Fibroblast of skin of left quadriceps (primary cell): ENCODE measurements at regions not wholly inside any gene's neighbourhood (a gene's known extent, or its start where the extent isn't known, plus 50 kb on each side); places are given as distances from the start of the nearest gene placed in this dataset.

Experiments used
- DNase-seq, 2 experiments: peaks; one replicate each; pipeline ENCODE4 v3.0.0-alpha.2; 2013; ENCODE audit warnings: low read depth in 2 of 2

DNA sequence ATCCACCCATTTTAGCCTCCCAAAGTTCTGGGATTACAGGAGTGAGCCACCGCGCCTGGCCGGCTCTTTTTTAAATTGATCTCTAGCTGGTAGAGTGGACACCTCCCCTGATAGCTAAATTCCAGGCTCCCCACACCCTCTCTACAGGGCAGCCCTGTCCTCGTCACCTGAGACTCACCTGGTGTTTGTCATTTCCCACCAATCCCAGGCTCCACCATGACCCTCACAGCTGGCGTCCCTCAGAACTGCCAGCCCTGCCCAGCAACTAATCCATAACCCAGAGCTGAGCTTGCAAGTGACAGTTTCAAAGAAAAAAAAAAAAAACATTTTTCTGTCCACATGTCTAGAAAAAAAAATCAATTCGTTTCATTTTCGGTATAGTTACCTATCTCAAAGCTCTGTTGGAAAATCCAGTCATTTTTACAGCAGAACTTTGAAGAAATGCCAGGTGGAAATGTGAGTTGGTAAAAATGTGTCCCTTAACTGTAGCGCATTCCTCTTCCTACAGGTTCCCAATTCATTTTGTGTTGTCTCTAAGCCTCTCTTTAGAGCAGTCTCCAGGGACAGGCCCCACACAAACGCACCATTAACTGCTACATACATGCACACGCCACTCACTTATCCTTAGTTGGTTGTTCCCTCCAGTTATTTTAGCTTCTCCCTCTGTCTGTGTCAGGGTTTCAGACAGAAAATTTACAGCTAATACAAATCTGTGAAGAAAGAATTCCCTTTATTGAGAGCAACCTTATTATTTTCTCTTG lies 294.7 kb downstream of the FBXO15 start:
- no peak for DNase-seq

DNA sequence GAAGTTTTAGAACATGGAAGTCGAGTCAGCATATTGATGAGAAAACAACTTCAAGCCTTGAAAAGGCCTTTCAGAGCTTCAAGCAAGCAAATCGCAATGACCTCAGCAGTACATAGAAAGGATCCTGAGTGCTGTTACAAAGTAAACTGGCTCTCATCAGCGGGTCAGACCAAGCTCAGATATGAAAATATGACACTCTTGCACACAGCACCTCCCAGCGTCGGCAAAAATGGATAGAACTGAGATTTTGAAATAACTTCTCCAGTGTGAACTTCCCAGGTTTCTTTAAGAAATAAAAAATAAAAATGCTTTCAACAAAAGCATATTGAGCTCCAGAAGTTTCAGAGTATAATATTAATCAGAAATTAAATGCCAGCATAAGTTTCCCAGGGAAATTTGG lies 296.9 kb downstream of the FBXO15 start:
- DNase-seq: no peak

DNA sequence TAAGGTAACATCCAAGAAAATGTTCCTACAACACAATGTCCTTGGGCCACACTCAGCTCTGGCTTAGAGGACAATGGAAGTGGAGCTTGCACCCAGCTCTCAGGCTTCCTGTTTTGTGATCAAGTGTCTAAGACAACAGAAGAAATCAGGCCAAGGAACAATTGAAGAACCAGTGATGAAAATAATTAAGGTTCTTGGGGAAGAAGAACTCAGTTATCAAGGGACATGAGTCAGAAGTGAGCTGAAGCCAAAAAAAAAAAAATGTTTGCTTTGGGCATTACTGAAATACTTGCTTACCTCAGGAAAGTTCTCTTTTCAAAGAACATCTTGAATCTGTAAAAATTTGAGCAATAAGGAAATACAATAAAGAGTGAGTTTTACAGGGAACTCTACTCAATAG lies 299.0 kb downstream of the FBXO15 start:
- peak; percentile 81 to 84 for DNase-seq

DNA sequence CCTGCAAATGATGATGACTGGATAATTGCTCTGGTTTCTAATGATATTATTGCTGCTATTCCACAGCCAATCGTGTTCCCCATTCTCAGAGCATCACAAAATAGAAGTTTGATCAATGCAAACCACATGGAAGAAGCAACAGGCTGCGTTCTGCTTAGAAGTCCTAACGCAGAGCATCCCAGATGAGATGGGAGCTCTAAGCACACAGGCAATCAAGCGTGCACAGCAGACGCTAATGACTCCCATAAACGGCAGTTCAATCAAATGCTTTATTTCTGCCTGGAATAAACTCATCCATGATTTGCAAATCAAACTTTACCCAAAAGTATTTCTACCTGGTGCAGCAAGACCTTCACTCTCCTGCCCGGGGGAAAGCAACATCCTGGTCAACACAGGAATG lies 304.2 kb downstream of the FBXO15 start:
- no peak for DNase-seq

DNA sequence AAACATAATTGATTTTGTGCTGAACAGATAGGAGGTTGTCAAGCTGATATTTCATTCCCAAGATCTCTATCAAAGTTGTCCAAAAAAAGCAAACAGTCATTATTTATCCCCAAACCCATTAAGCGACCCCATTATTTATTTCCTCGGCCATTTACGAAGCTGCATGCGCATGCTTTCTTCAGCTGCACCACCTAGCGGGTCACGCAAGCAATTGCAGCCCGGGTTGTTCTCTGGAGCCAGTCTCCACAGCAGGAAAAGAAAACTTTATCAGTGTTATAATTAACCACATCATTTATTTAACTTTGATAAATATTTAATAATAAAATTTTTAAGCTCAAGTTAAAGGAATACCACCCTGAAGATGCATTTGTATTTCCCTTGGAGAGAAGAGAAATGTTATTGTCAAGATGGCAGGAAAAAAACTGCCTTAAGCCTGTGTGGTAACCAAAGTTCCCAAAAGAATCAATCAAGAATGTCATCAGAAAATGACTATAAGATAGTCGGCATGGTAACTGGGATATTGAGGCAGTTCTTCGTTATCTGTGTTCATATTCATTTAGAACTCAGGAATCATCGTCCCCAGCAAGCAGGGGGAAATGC lies 304.7 kb downstream of the FBXO15 start:
- DNase-seq: no peak

DNA sequence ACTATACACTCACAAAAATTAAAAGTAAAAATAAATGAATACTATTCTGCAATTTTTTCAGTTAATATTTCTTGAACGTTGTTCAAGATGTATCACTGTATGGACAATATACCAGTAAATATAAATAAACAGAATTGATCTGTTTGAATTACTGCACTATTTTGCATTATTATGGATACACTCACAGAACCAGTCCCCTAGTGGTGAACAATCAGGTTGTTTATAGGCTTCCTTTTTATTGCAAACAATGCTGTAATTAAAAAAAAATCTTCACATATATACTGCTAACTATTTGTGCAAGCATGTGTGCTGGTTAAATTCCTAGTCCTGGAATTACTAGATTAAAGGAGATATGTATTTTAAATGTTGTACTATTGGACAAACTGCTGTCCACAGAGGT lies 306.0 kb downstream of the FBXO15 start:
- no peak for DNase-seq

DNA sequence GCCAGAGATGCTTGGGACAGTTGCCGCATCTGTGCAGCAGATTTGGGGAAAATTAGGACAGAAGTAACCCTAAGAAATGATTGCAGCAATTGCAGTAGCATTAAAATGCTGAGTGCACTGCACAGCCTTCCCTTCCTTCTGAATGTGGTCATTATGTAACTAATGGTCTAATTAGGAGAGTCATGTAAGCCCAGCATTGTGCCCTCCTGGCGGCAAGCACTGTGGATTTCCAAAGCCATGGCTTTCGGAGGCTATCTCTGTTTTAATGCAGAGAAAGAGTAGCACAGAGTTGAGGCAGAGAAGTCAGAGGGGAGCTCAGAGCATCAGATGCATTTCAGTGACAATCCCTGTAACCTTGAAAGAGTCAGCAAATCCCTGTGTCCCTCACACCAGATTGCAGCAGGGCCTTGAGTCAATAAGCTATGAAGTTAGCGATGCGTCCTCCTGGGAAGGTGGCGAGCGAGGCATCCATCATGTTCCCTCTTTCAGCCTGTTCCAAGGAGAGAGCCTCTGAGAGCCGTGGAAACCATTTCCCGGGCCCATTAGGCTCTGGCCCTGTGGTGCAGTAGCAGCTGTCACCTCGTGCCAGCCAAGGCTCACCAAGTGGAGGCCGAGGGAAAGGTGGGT lies 307.2 kb downstream of the FBXO15 start:
- DNase-seq: no peak

DNA sequence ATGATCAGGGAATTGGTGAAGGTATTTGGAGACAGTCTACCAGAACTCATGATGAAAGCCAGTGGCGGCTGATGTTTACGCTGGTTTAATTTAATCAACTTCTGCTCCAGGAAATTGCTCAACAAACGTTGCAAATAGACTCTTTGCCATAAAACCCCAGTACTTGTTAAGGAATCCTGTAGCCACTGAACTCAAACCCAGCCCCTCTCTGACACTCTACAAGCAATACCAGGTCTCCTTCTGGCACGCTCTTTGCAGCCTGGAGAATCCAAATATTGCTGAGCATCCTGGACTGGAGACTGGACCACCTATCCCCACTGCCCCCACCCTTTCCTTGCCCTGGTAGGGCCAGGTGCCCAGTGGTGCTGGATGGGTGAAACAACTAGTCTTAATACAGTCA lies 308.2 kb downstream of the FBXO15 start:
- DNase-seq: no peak

DNA sequence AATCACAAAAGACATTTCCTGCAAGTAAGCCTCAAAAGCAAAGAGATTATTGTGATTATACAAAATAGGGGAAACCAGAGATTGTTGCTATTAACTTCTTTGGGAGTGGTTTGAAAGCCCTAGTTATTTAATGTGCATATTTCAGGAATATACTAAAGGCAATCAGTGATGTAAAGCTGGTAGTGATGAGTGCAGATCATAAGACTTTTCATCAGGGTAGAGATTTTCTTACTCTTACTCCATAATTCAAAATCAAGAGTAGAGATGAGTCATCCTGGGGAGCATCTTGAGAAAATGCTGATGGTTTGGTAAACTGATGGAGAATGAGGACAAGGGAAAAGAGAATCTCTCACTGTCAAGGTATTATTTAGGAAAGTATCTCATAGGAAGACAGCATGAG lies 309.5 kb downstream of the FBXO15 start:
- DNase-seq: no peak

DNA sequence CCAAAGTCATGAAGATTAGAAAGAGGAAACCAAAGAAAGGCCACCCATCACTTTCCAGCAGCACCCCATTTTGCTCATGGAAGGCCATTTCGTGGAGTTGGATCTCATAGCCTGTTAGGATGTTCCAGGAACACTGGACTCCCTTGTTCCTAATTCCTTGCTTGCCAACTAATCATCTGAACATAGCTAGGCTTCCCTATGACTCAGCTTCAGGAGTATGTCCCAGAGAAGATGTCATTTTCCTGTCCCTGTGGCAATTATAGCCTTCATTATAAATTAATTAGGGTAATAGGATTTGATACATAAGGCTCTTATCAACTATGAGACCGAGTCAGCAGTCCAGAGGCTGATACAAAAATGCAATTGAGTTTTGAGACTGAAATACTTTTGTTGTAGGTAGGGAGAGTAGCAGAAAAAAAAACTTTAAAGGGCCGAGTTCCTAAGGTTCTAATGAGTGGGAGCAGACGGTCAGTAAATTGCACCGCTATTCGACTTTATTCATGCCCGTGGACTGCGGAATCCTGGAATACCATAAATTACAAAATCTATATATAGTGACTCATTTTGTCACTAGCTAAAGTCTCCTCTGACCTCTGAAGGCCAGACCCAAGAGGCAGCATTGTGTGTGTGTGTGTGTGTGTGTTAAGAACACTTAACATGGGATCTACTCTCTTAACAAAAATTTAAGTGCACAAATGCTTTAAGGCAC lies 311.8 kb downstream of the FBXO15 start:
- no peak for DNase-seq

DNA sequence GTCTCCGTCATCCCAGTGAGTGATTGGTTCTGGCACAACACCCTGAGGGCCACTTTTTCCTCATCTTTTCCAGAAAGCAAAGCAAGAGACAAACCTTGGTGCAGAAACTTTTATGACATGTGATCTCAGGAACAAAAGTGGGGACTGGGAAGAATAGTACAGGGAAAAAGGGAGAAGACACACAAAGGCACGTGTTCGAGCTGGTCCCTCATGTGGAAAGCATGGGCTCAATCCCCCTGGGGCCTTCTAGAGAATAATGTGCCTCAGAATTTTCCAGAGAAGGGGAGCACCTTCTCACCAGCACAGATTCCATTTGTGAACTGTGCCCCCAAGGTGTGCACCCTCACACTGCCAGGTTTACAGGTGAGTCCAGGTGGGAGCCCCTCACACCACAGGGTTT lies 312.6 kb downstream of the FBXO15 start:
- no peak for DNase-seq

DNA sequence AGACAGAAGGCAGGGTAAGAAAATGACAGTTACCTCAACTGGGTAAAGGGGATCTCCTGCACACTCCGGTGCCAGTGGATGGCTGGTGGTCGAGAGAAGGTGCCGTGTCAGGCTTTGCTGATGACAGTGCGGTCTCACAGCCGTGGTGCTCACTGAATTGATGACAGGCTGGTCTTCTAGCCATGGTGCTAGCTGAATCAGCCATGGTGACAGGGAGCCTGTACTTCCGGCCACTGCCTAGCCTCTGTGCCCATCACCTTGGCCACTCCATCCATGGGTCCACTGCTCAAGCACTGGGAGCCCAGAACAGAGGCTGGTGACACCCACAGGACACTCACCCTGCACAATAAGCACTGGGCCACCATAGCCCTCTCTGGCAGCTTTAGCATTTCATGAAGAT lies 315.9 kb downstream of the FBXO15 start:
- DNase-seq: no peak

DNA sequence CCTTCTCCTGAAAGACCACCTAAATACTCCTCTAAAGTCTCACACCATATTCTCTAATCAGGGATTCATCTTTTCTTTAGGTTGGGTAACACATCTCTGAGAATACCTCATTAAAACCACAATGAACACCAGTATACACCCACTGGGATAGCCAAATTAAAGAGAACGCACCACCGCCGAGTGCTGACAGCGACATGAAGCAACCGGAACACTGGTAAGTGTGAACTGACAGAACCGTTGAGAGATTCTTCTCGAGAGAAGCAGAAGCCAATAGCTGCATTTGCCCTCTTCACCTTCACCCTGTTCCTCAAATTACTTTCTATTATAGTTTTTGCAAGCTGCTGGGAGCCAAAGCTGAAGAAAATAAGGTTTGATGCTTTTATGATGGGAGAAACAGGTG lies 318.5 kb downstream of the FBXO15 start:
- DNase-seq: no peak

DNA sequence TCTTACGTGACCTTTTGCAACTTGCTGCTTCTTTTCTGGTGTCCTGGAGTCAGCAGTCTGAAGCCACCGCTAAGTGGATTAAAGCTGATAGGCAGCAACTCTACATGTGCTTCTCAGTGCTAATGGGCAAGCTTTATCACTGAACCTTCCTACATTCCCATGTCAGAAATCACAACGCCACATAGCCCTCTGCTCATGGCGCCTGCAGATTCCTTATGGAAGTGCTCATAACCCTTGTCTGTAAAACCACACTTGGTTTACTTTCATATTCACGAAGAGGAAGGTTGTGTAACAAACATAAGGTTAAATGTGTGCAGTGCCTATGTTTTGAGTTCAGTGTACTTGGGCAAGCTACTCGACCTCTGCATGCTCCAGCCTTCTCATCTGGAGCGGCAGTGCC lies 319.8 kb downstream of the FBXO15 start:
- DNase-seq: no peak

DNA sequence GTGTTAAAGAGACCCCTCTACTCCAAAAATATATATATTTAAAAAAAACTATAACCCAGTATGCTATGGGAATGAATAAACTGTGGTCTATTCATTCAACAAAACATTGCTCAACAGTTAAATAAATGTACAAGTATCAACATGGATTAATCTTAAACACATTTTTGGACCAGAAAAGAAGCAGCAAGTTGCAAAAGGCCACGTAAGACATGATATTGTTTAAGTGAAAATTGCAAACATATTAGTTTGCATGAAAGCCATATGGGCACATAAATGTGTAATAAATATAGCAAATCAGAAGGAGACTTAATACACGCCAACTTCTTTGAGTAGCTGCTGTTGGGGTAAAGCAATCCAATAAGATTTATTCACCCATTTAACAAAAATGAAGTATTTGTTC lies 321.5 kb downstream of the FBXO15 start:
- peak; percentile 66 to 69 for DNase-seq

DNA sequence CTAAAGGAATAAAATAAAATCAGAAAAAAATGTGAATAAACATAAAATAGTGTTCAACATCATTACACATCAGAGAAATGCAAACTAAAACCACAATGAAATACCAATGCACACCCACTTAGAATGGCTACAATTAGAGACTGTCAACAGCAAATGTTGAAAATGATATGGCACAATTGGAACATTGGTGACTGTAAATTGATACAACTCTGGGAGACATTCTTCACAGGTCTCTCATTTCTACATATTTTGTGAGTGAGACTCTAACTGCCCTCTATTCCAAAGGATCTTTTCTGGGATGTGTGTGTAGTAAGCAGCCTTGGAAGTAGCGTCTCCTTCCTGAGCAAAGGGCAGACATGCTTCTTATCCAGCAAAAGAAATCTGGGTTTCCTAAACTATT lies 323.0 kb downstream of the FBXO15 start:
- DNase-seq: peak; percentile 54 to 56

DNA sequence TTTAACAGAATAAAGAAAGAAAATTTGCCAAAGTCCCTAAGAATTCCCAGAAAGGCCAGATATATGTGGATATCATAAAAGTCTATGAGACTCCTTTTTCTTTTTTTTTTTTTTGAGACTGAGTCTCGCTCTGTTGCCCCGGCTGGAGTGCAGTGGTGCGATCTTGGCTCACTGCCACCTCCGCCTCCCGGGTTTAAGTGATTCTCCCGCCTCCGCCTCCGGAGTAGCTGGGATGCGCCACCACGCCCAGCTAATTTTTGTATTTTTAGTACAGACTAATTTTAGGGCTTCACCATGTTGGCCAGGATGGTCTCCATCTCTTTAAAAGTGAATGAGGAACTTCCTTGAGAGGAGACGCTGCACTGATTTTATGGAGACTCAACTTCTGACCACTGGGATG lies 335.2 kb downstream of the FBXO15 start:
- DNase-seq: no peak

DNA sequence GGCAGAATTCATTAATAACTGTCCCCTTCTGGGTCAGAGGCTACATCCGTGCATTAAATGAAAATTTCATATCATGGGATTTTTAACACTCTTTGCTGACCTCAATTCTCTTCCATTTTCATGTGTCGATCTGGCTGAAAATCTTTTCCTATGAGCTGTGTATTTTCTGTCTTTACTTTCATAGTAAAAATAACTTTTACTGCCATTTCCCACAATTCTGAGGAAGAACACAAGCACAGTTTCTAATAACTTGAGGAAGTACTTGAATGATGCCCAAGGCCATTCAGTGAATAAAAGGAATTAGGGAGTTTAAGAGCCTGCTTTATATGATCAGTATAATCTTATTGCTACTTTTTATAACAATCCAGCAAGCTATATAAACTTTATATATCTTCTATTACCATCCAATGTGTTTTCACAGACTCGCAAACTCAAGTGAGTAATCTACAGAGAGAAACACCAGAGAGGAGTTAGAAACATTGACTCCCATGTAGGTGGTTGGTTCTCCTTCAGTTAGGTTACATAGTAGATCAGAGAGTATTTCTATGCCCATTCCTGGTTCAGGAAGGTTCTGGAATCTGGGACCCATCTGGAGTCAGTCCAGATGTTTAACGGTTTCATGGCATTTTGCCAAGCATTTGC lies 340.0 kb downstream of the FBXO15 start:
- no peak for DNase-seq

DNA sequence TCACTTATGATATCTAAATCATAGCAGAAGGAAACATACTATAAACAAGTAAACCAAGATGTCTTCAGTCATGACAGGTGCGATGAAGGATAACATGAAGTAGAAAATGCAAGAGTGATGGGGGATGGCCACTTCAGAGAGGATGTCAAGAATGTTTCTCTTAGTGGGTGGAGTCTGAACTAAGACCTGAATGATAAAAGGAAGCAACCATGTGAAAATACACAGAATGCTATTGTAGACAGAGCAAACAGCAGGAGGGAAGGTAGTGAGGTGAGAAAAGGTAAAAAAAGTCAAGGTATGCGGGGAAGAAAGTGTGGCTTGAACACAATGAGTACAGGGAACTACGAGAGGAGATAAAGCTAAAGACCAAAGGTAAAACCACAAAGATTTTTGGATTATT lies 341.6 kb downstream of the FBXO15 start:
- DNase-seq: no peak

DNA sequence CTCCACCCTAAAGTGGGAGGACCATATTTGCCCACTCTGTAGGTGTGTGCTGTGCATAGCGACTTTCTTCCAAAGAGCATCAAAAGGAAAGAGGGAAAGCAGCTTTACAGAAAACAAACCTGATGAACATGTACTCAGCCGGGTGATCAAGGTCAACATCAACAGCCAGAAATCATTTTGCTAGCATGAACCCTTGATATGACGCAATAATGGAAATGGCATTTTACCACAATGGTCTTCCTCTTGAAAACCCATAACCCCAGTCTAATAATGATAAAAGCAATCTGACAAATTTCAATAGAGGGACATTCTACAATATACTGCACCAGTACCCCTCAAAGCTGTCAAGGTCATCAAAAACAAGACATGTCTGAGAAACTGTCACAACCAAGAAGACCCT lies 350.2 kb downstream of the FBXO15 start:
- no peak for DNase-seq

DNA sequence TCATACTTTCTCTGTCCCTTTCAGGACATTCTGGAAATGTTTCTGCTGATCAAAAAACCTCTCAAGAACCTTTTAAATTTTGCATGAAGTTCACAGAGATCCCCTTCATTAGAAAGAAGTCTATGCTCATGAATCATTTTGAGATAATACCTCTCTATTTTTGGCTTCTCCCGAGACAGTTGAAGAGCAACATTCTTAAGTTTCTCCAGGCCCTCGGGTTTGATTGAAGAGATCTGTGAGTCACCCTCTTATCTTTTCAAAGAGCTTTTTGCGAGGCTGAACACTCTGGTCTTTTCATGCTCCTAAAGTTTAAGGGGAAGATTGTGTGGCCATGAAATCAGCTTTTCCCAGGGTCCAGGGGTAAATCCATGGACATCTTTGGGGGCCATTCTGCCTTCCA lies 354.2 kb downstream of the FBXO15 start:
- DNase-seq: no peak

DNA sequence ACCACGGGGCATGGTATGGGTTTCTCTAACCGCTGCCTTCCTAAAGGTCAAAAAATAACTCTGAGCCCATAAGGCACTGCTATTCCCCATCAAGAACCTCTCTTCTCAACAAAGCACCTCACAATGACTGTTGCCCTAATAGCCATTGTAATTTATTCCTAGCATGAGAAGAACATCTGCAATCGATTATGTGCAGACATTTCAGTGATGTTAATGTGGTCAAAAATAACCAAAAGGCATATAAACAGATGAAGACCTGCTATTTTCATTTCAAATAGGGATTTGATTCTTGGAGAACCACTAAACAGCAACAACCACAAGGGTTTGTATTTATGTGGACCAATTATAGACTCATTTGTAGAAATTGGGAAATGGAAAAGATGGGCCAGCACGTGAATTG lies 356.6 kb downstream of the FBXO15 start:
- DNase-seq: peak; percentile 77 to 78
